Erythroblast (primary cell): ENCODE measurements at regions not wholly inside any gene's neighbourhood (a gene's known extent, or its start where the extent isn't known, plus 50 kb on each side); places are given as distances from the start of the nearest gene placed in this dataset.

Source experiments
- GATA1 ChIP-seq: IDR thresholded peaks from 2 replicates; pipeline ENCODE4 v1.6.1; 2011; ENCODE audit warnings: low read depth, mild to moderate bottlenecking, control low read depth, low read length, moderate library complexity
- POLR2A ChIP-seq: IDR thresholded peaks from 2 replicates; pipeline ENCODE4 v1.6.1; 2011; ENCODE audit warnings: mild to moderate bottlenecking, low read length

DNA sequence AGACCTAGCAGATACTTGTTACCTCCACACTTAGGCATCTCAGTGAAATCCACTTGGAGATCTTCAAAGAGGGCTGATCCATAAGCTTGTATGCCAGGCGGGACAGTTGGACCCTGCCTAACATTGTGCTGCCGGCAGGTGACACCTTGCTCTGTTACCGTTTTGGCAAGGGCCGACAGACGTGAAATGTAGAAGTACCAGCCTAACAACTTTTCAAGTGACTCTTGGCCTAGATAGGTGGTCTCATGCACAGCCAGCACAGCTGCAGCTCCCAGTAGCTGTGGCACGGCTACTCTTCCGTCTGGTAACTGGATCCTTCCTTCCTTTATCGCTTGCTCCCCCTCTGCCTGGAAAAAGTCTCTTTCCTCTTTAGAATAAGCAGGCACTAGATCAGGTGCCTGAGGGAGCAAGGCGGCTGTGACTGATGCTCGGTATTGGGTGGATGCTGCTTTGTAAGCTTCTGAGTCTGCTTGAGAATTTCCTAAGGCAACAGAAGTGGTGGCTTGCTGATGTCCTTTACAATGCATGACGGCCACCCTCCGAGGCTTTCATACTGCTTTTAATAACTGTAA is 713.5 kb downstream of the AMY1C start:
- TF ChIP-seq POLR2A (no peak), GATA1 (no peak)
